T-cell (primary cell): ENCODE measurements at regions not wholly inside any gene's neighbourhood (a gene's known extent, or its start where the extent isn't known, plus 50 kb on each side); places are given as distances from the start of the nearest gene placed in this dataset.

Experiments
- ATAC-seq, 4 experiments: fragments of 200-7000 bp in 3 of 4; fragments of 150-1000 bp in 1 of 4; cut with Tn5 transposase; replicated peaks in 1 of 4; 1 replicate in 3 of 4; 2 replicates in 1 of 4; pipeline ENCODE4 v1.10.0; 2021; ENCODE audit warnings: moderate library complexity in 3 of 4, mild to moderate bottlenecking in 2 of 4, moderate number of reproducible peaks in 1 of 4
- CTCF ChIA-PET, 2 donors: fragments of 300-600 bp; sonication (Branson Sonifier 250); formaldehyde crosslinking; loops; one replicate each; lab custom pipeline; 2022; ENCODE audit warnings: antibody characterized with exemption in 2 of 2; lab: Charles Lee
- POLR2A ChIA-PET, 2 donors: fragments of 300-600 bp; sonication (Branson Sonifier 250); formaldehyde crosslinking; loops; one replicate each; lab custom pipeline; 2022; ENCODE audit warnings: antibody characterized with exemption in 2 of 2; lab: Charles Lee
- DNase-seq, 35 experiments: peaks; one replicate each; pipeline versions ENCODE4 v3.0.0 to v3.0.0-alpha.2; 2013 to 2023
- H3K27ac ChIP-seq: one replicate; pipeline ENCODE4 v1.5.1; 2013; ENCODE audit warnings: low read length
- H3K27me3 ChIP-seq, 2 experiments: replicated peaks in 1 of 2; 1 replicate in 1 of 2; 2 replicates in 1 of 2; pipeline versions ENCODE4 v1.6.1 to v1.7.0; 2013; ENCODE audit warnings: low read length in 1 of 2, mixed read lengths in 1 of 2; ENCODE audit not compliant: control insufficient read depth in 2 of 2, insufficient read depth in 2 of 2; ENCODE audit errors: extremely low read depth in 1 of 2
- H3K36me3 ChIP-seq, 2 donors: 1 replicate in 1 of 2; 2 replicates in 1 of 2; pipeline versions ENCODE4 v1.6.1 to v1.7.0; 2013; ENCODE audit warnings: low read length in 1 of 2; ENCODE audit not compliant: control insufficient read depth in 2 of 2, insufficient read depth in 1 of 2; ENCODE audit errors: extremely low read depth in 1 of 2
- H3K4me1 ChIP-seq, 2 experiments: 1 replicate in 1 of 2; 2 replicates in 1 of 2; pipeline versions ENCODE4 v1.6.1 to v1.7.0; 2013; ENCODE audit warnings: low read length in 2 of 2, mixed read lengths in 1 of 2; ENCODE audit not compliant: insufficient read depth in 2 of 2, control insufficient read depth in 1 of 2; ENCODE audit errors: extremely low read depth in 1 of 2
- H3K4me3 ChIP-seq, 2 donors: 1 replicate in 1 of 2; 2 replicates in 1 of 2; pipeline versions ENCODE4 v1.5.1 to v1.7.0; 2013; ENCODE audit warnings: mild to moderate bottlenecking in 2 of 2, low read length in 1 of 2, moderate library complexity in 1 of 2; ENCODE audit not compliant: control insufficient read depth in 1 of 2; ENCODE audit errors: extremely low read depth in 1 of 2
- H3K9me3 ChIP-seq: 2 replicates; pipeline ENCODE4 v1.7.0; 2013
- H3K27ac Mint-ChIP-seq, 2 donors: one replicate each; pipeline ENCODE4 v1.8.0; 2020 to 2021; ENCODE audit warnings: mild to moderate bottlenecking in 2 of 2, mixed read lengths in 2 of 2
- H3K27me3 Mint-ChIP-seq, 2 donors: one replicate each; pipeline ENCODE4 v1.8.0; 2021 to 2022; ENCODE audit warnings: mixed read lengths in 2 of 2
- H3K36me3 Mint-ChIP-seq: one replicate; pipeline ENCODE4 v1.8.0; 2021; ENCODE audit warnings: mixed read lengths
- H3K4me1 Mint-ChIP-seq, 3 donors: one replicate each; pipeline ENCODE4 v1.8.0; 2020 to 2022; ENCODE audit warnings: mixed read lengths in 3 of 3, mild to moderate bottlenecking in 1 of 3
- H3K4me3 Mint-ChIP-seq, 3 donors: one replicate each; pipeline ENCODE4 v1.8.0; 2020 to 2022; ENCODE audit warnings: mild to moderate bottlenecking in 3 of 3, mixed read lengths in 3 of 3, moderate library complexity in 3 of 3
- H3K9me3 Mint-ChIP-seq, 3 donors: one replicate each; pipeline ENCODE4 v1.8.0; 2020 to 2022; ENCODE audit warnings: mixed read lengths in 3 of 3
- WGBS: methylation state at CpG from one replicate; pipeline ENCODE4 v1.1.5; 2013; ENCODE audit warnings: missing lambda C conversion rate; ENCODE audit not compliant: insufficient coverage; 5-methylcytosine and 5-hydroxymethylcytosine counted together

DNA sequence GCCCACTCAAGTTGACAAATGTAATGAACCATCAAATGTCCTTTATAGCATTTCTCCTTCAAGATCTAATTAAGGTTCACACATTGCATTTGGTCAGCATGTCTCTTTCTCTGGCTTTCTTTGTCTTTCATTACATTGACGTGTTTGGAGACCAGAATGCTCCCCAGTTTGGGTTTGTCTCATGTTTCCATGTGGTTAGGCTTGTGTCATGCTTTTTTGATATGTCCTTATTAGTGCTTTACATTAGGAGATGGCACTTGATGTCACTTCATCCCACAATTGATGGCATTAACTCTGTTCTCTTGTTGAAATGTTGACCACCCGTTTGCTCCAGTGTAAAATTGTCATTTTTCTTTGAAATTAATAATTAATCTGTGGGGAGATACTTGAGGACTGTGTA lies 165.8 kb downstream of the AKAIN1 start:
- no peak overlapping the region for H3K4me3 Mint-ChIP-seq
- no peaks in the 10 kb centered on the region for H3K36me3 ChIP-seq

GRCh38 chr18:5030636-5031035 lies 166.4 kb downstream of the AKAIN1 start:
- no peak for DNase-seq

More for the DNA sequence above, 165.8 kb downstream of the AKAIN1 start:
- Histone ChIP-seq H3K4me3 (no peak overlapping the region), H3K4me1 (no peaks in the 10 kb centered on the region), H3K27ac (no peak overlapping the region), H3K9me3 (no peaks in the 10 kb centered on the region), H3K27me3 (no peaks in the 10 kb centered on the region)
- DNase-seq (no peak), ATAC-seq (no peak)
- no CpG with 5 or more reads among the region's 2 CpGs for WGBS
- POLR2A ChIA-PET: no interaction called here
- CTCF ChIA-PET: no interaction called here
- Mint-ChIP-seq H3K4me1 (no peaks in the 10 kb centered on the region), H3K27ac (no peak overlapping the region), H3K9me3 (peaks cover 3 to 19% (median 9%) of the 10 kb centered on the region in 3 donors), H3K27me3 (peaks cover under 1 to 3% of the 10 kb centered on the region in 2 donors), H3K36me3 (no peaks in the 10 kb centered on the region)

GRCh38 chr18:5029592-5029991 lies 167.5 kb downstream of the AKAIN1 start:
- CTCF ChIA-PET: no interaction called here
- Mint-ChIP-seq H3K9me3 (peaks cover 3 to 19% (median 9%) of the 10 kb centered on the region in 3 donors), H3K4me3 (no peak overlapping the region), H3K27me3 (peaks cover 0 to 4% of the 10 kb centered on the region in 2 donors), H3K27ac (no peak overlapping the region), H3K36me3 (no peaks in the 10 kb centered on the region), H3K4me1 (no peaks in the 10 kb centered on the region)
- H3K4me3 ChIP-seq: no peak overlapping the region
- H3K36me3 ChIP-seq: no peaks in the 10 kb centered on the region
- H3K4me1 ChIP-seq: no peaks in the 10 kb centered on the region
- H3K9me3 ChIP-seq: no peaks in the 10 kb centered on the region
- H3K27me3 ChIP-seq: no peaks in the 10 kb centered on the region
- DNase-seq (no peak), ATAC-seq (no peak)
- POLR2A ChIA-PET: no interaction called here
- H3K27ac ChIP-seq: no peak overlapping the region
- WGBS: 20% methylated on average over 1 of the region's 5 CpGs

More at GRCh38 chr18:5030636-5031035, 166.4 kb downstream of the AKAIN1 start:
- ChIA-PET CTCF (no interaction called here), POLR2A (no interaction called here)
- Histone ChIP-seq H3K27ac (no peak overlapping the region), H3K9me3 (no peaks in the 10 kb centered on the region), H3K4me3 (no peak overlapping the region), H3K36me3 (no peaks in the 10 kb centered on the region), H3K4me1 (no peaks in the 10 kb centered on the region), H3K27me3 (no peaks in the 10 kb centered on the region)
- peaks cover 0 to 3% of the 10 kb centered on the region in 2 donors for H3K27me3 Mint-ChIP-seq
- 100% methylated on average over 1 of the region's 3 CpGs for WGBS
- peaks cover 3 to 19% (median 9%) of the 10 kb centered on the region in 3 donors for H3K9me3 Mint-ChIP-seq
- no peak for ATAC-seq
- H3K4me1 Mint-ChIP-seq: no peaks in the 10 kb centered on the region
- H3K27ac Mint-ChIP-seq: no peak overlapping the region
- H3K36me3 Mint-ChIP-seq: no peaks in the 10 kb centered on the region
- no peak overlapping the region for H3K4me3 Mint-ChIP-seq

- Histone ChIP-seq H3K36me3 (no peaks in the 10 kb centered on the region), H3K4me1 (no peaks in the 10 kb centered on the region), H3K9me3 (no peaks in the 10 kb centered on the region), H3K4me3 (no peak overlapping the region), H3K27me3 (peaks cover 0 to 2% of the 10 kb centered on the region in 2 experiments), H3K27ac (no peak overlapping the region)
- Mint-ChIP-seq H3K36me3 (no peaks in the 10 kb centered on the region), H3K4me1 (no peaks in the 10 kb centered on the region), H3K27me3 (peaks cover 0 to 15% of the 10 kb centered on the region in 2 donors), H3K27ac (no peak overlapping the region), H3K4me3 (no peak overlapping the region), H3K9me3 (peaks cover 3 to 6% (median 3%) of the 10 kb centered on the region in 3 donors)
- ATAC-seq: no peak
- ChIA-PET POLR2A (no interaction called here), CTCF (interaction anchor here in 1 of 2 donors (0.6 kb wide), 1 partner anchor 147 kb away, joined by 3 read pairs; no protein-coding TSS in a partner anchor)
- WGBS: no CpG with 5 or more reads among the region's 2 CpGs
- DNase-seq: no peak
These were observed 172.3 kb downstream of the AKAIN1 start for GRCh38 chr18:5024741-5025140.

GRCh38 chr18:5021558-5021957 lies 175.5 kb downstream of the AKAIN1 start:
- Histone ChIP-seq H3K4me1 (no peaks in the 10 kb centered on the region), H3K36me3 (no peaks in the 10 kb centered on the region), H3K9me3 (no peaks in the 10 kb centered on the region), H3K4me3 (no peak overlapping the region), H3K27ac (no peak overlapping the region), H3K27me3 (peaks cover 0 to 2% of the 10 kb centered on the region in 2 experiments)
- ChIA-PET POLR2A (no interaction called here), CTCF (no interaction called here)
- Mint-ChIP-seq H3K4me1 (no peaks in the 10 kb centered on the region), H3K9me3 (no peaks in the 10 kb centered on the region), H3K27me3 (peaks cover 0 to 15% of the 10 kb centered on the region in 2 donors), H3K27ac (no peak overlapping the region), H3K4me3 (no peak overlapping the region), H3K36me3 (no peaks in the 10 kb centered on the region)
- ATAC-seq (no peak), DNase-seq (no peak)

- H3K4me1 Mint-ChIP-seq: no peaks in the 10 kb centered on the region
- no peaks in the 10 kb centered on the region for H3K36me3 Mint-ChIP-seq
- H3K27ac ChIP-seq: no peak overlapping the region
- no peaks in the 10 kb centered on the region for H3K27me3 ChIP-seq
- no peaks in the 10 kb centered on the region for H3K27me3 Mint-ChIP-seq
- H3K9me3 Mint-ChIP-seq: peaks cover 0 to 4% (median 4%) of the 10 kb centered on the region in 3 donors
- CTCF ChIA-PET: no interaction called here
- DNase-seq (no peak), ATAC-seq (no peak)
- POLR2A ChIA-PET: no interaction called here
- no peaks in the 10 kb centered on the region for H3K36me3 ChIP-seq
- H3K4me3 ChIP-seq: no peak overlapping the region
- no peak overlapping the region for H3K27ac Mint-ChIP-seq
- WGBS: no CpG with 5 or more reads among the region's 4 CpGs
- no peak overlapping the region for H3K4me3 Mint-ChIP-seq
- no peaks in the 10 kb centered on the region for H3K4me1 ChIP-seq
- no peaks in the 10 kb centered on the region for H3K9me3 ChIP-seq
These were observed 181.8 kb downstream of the AKAIN1 start for GRCh38 chr18:5015213-5015612.
